GM21423 (cell line): ENCODE measurements at regions not wholly inside any gene's neighbourhood (a gene's known extent, or its start where the extent isn't known, plus 50 kb on each side); places are given as distances from the start of the nearest gene placed in this dataset.

Experiments
- ATAC-seq: cut with Tn5 transposase; IDR thresholded peaks from one replicate; pipeline ENCODE4 v1.9.1; 2021; ENCODE audit warnings: mild to moderate bottlenecking, moderate library complexity; ENCODE audit not compliant: unreplicated experiment

GRCh38 chr4:156710365-156711192 lies 261.0 kb downstream of the PDGFC start:
- no peak for ATAC-seq

- ATAC-seq: no peak
Observed at GRCh38 chr4:156705311-156705710, 266.3 kb downstream of the PDGFC start.

DNA sequence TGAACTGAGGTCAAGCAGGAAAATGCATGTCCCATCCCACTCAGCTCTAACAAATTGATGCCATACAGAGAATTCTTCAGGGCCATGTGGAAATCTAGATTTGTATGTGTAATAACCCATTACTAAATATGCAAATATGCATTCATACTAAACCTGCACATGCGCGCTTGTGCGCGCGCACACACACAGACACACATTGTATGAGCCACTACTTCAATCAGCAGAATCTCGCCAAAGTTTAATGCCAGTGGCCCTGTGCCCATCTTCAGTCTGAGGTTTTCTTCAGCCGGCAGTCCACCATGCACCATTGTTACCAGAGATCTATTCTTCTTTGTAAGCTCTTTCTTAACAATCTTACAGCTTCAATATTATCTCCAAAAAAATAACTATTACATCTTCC lies 276.4 kb downstream of the PDGFC start:
- no peak for ATAC-seq

- ATAC-seq: no peak
Observed at GRCh38 chr4:156694413-156694812, 277.2 kb downstream of the PDGFC start.

GRCh38 chr4:156693557-156693956 lies 278.0 kb downstream of the PDGFC start:
- no peak for ATAC-seq

- ATAC-seq: no peak
Observed at GRCh38 chr4:156692016-156692415, 279.6 kb downstream of the PDGFC start.

GRCh38 chr4:156690572-156690971 lies 281.0 kb downstream of the PDGFC start:
- ATAC-seq: no peak

DNA sequence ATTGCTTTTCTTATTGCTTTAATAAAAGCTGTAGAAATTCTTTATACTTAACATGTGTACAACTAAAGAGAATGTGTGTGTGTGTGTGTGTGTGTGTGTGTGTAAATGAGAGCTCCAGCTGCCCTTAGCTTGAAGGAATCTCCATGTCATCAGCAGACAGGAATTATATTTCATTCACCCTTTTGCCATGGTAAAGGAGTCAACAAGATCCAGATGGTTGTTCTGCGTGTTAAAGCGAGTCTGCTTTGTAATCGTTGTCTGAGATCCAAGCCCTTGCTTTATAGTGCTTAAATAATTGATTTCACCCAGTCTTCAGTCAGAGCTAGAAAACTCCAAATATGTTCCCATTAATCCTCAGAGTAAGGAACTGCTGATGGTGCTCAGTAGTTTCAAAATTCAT lies 285.5 kb downstream of the PDGFC start:
- ATAC-seq: no peak

- ATAC-seq: no peak
Observed at GRCh38 chr4:156685308-156685707, 286.3 kb downstream of the PDGFC start.

DNA sequence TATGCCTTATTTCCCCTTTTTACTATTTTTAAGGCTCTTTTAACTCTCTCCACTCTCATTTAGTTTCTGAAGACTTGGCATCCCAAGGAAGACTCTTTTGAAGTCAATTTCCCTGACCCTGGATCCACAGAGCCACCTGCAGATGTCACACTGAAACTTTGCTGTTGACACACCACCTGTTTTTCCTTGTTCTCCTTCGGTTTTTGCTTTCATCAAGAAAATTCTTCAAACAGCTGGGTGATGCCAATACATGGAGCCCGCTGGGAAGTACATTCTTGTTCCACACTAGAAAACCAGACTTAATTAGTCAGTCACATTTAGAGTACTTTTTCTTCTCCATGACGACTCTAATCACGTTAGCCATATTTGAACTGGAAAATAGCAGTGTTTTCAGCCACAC lies 293.9 kb downstream of the PDGFC start:
- ATAC-seq: no peak

DNA sequence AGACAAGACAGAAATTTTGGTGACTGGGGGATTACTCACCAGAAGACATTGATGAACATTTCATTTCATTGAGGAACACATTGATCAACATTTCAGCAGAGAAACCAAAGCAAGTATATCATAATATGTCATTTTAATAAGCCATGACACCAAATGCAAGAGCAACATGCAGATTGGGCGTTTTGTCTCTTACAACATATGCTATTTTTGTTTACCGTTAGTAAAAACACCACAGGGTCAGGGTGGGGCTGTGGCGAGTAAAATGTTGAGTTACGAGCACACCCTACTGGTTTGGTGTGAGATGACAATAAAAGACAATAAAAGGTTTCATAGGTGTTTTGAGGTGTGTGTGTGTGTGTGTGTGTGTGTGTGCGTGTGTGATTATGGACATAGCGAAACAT lies 294.5 kb downstream of the PDGFC start:
- ATAC-seq: no peak

DNA sequence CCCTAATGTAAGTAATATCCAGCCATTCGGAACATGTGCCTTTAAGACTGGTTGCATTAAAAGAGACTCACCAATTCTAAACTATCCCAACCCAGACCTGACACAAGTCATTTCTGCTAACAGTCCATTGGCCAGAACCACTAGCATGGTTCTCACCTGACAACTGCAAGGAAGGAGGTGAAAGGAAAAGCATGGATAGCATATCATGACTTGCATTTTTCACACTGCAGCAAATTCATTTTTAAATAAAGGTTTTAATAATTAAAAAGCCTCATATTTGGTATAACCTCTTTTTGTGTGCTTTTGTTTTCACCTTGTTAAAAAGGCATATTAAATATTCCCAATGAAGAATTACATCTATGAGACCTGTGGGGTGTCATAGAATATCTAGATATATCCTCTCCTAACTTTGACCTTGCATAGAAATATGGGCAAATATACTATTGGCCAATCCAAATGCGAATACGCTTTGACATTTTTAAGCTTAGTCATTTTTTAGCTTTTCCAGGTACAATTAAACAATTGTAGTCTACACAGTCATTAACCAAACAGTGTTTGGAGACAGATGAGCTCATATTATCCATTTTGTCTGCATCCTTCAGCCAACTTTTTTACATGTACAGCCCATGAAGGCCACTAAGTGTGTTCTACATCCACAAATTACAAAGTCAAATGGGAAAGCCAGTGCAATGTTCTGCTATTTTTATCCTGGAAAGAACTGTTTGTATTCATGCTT lies 295.3 kb downstream of the PDGFC start:
- no peak for ATAC-seq

GRCh38 chr4:156673483-156673882 lies 298.1 kb downstream of the PDGFC start:
- ATAC-seq: no peak

DNA sequence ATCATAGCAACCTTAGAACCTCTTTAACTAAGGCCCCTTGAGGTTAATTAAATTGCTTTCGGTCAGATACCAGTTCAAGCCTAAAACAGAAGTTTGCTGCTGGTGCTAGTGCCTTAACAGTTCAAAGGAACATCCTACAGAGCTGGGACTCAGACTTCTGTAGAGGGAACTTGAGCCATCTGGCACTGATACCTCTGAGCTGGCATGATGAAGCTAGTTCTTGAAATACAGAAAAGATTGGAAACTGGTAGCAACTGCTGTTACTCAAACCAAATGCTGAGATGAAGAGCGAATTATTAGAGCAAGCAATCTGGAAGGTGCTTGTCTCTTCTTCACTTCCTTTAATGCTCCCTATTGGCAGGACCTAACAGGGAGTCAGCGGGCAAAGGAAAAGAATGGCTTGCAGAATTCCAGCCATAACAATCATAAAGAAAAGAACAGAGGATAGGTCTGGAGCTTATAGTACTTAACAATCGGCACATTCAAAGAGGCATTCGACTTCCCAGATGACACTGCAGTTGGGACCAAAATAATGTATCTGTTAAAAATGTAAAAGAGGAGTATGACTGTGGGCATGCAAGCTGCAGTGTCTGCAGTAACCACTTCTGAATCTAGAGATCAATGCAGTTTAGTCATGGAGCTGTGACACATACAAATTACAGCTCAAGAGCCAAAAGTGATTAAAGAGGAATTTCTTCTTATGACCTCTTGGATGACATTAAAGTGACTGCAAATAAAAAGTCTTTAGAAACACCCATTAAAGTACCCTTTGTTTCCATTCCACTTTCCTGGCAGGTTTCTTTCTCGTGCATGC lies 298.9 kb downstream of the PDGFC start:
- no peak for ATAC-seq

GRCh38 chr4:156665780-156666366 lies 305.7 kb downstream of the PDGFC start:
- ATAC-seq: no peak

DNA sequence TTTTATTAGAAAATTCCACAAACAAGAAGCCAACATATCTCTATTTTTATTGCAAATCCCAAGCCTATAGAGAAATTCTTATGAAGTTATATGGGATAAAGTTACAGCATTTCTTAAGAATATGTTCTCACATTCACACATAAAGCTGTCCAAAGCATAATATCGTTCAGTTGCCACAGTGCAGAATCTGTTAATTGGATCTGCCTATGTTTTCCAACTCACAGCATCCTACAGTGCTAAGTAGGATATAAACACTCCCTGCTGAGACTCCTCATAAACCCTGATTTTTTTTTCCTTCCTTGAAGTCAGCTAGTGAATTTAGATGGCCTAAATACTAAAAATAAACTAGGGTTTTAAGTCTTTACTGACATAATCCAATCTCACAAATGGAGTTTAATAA lies 307.9 kb downstream of the PDGFC start:
- no peak for ATAC-seq

- ATAC-seq: no peak
Observed at GRCh38 chr4:156662921-156663320, 308.7 kb downstream of the PDGFC start.

GRCh38 chr4:156661555-156661954 lies 310.0 kb downstream of the PDGFC start:
- ATAC-seq: no peak

DNA sequence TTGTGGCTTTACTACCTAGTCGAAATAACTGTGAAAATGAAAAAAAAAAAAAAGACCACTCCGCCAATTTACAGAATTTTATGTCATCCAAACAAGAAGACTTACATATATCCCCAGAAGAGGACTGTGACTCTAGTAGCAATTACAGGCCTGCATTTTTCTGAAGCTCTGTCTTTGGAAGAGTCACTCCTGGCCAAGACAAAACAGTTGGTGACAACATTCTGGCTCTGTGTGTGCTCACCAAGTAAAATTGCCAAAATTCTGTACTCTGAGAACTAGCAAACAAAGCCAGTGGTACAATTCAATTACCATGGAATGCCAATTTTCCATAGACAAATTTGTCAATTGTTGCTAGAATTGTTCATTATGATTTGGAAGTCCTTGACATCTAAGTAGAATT lies 311.1 kb downstream of the PDGFC start:
- no peak for ATAC-seq

- ATAC-seq: no peak
Observed at GRCh38 chr4:156659983-156660382, 311.6 kb downstream of the PDGFC start.

DNA sequence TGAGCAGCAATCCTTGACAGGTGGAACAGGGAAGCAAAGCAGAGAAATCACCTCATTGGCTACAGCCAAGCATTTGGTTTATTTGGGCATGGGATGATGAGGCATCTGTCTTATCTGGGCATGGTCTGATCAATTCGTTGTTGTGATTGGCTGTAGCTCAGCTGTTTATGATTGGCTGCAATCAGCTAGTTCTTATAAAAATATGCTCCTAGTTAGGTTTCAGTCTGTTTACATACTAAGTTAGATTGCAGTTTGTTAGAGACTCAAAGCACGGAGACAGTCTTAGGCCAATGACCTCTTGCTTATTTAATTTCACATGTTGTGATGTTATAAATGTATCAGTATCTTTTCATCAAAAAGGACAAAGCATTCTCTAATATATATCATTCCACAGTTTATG lies 312.0 kb downstream of the PDGFC start:
- no peak for ATAC-seq
